GM23338 (cell line): ENCODE measurements at regions not wholly inside any gene's neighbourhood (a gene's known extent, or its start where the extent isn't known, plus 50 kb on each side); places are given as distances from the start of the nearest gene placed in this dataset.

Experiments
- ATAC-seq: fragments of 200-7000 bp; cut with Tn5 transposase; 3 replicates; pipeline ENCODE4 v1.9.1; 2020
- DNase-seq: peaks from one replicate; pipeline ENCODE4 v3.0.0-alpha.2; 2015; ENCODE audit warnings: low spot score
- H2AFZ ChIP-seq: fragments of 200-600 bp; sonication (generic); 2 replicates; pipeline ENCODE4 v1.8.0; 2016; ENCODE audit warnings: antibody characterized with exemption, mild to moderate bottlenecking, moderate library complexity
- H3F3A ChIP-seq: fragments of 200-600 bp; sonication (generic); replicated peaks from 2 replicates; pipeline ENCODE4 v1.8.0; 2017; ENCODE audit warnings: antibody characterized with exemption, mixed run types, low read depth
- H3K27ac ChIP-seq: fragments of 200-600 bp; sonication (generic); 2 replicates; pipeline ENCODE4 v1.6.1; 2016; ENCODE audit warnings: low read depth
- H3K27me3 ChIP-seq: fragments of 200-600 bp; sonication (generic); 2 replicates; pipeline ENCODE4 v1.8.0; 2016; ENCODE audit warnings: mild to moderate bottlenecking, mixed run types, moderate library complexity; ENCODE audit not compliant: insufficient read depth
- H3K36me3 ChIP-seq: fragments of 200-600 bp; sonication (generic); 2 replicates; pipeline ENCODE4 v1.8.0; 2016; ENCODE audit warnings: mild to moderate bottlenecking; ENCODE audit not compliant: insufficient read depth
- H3K4me1 ChIP-seq: fragments of 200-600 bp; sonication (generic); 2 replicates; pipeline ENCODE4 v1.8.0; 2016; ENCODE audit warnings: mild to moderate bottlenecking, moderate library complexity; ENCODE audit not compliant: insufficient read depth
- H3K4me2 ChIP-seq: fragments of 200-600 bp; sonication (generic); 2 replicates; pipeline ENCODE4 v1.7.1; 2017; ENCODE audit warnings: mixed run types
- H3K4me3 ChIP-seq: fragments of 200-600 bp; sonication (generic); 2 replicates; pipeline ENCODE4 v1.6.1; 2016; ENCODE audit warnings: mixed run types
- H3K79me2 ChIP-seq: fragments of 200-600 bp; sonication (generic); replicated peaks from 2 replicates; pipeline ENCODE4 v1.8.0; 2017; ENCODE audit warnings: mild to moderate bottlenecking; ENCODE audit not compliant: insufficient read depth
- H3K9me2 ChIP-seq: fragments of 200-600 bp; sonication (generic); 2 replicates; pipeline ENCODE4 v1.8.0; 2017; ENCODE audit not compliant: insufficient read depth
- H4K20me1 ChIP-seq: fragments of 200-600 bp; sonication (generic); replicated peaks from 2 replicates; pipeline ENCODE4 v1.8.0; 2017; ENCODE audit warnings: mild to moderate bottlenecking; ENCODE audit not compliant: insufficient read depth
- H3K27ac Mint-ChIP-seq: 2 replicates; pipeline ENCODE4 v1.8.0; 2020; ENCODE audit warnings: inconsistent platforms, mild to moderate bottlenecking, moderate library complexity, mixed read lengths
- H3K27me3 Mint-ChIP-seq: 3 replicates; pipeline ENCODE4 v1.8.0; 2022; ENCODE audit warnings: low read depth, mild to moderate bottlenecking, moderate library complexity, mixed read lengths, inconsistent platforms; ENCODE audit not compliant: insufficient read depth, poor library complexity
- H3K36me3 Mint-ChIP-seq: 3 replicates; pipeline ENCODE4 v1.8.0; 2021; ENCODE audit warnings: low read depth, mild to moderate bottlenecking, inconsistent platforms, moderate library complexity, mixed read lengths
- H3K4me1 Mint-ChIP-seq: 3 replicates; pipeline ENCODE4 v1.8.0; 2020; ENCODE audit warnings: mild to moderate bottlenecking, inconsistent platforms, mixed read lengths
- H3K4me3 Mint-ChIP-seq: 3 replicates; pipeline ENCODE4 v1.8.0; 2021; ENCODE audit warnings: moderate library complexity, mild to moderate bottlenecking, inconsistent platforms, mixed read lengths
- H3K9me3 Mint-ChIP-seq: 3 replicates; pipeline ENCODE4 v1.8.0; 2020; ENCODE audit warnings: moderate library complexity, mild to moderate bottlenecking, inconsistent platforms, mixed read lengths
- CREB1 ChIP-seq: fragments of 250-450 bp; sonication (Bioruptor Pico); IDR thresholded peaks from 2 replicates; pipeline ENCODE4 v1.5.0; 2020; ENCODE audit warnings: low read depth, mild to moderate bottlenecking, moderate library complexity
- CTCF ChIP-seq, 2 experiments: fragments of 200-600 bp in 1 of 2; sonication (generic) in 1 of 2; conservative IDR thresholded peaks; 2 replicates each; pipeline versions ENCODE4 v1.5.1 to v1.6.1; 2016 to 2017; ENCODE audit warnings: antibody characterized with exemption in 2 of 2, low read depth in 2 of 2, mild to moderate bottlenecking in 2 of 2, moderate library complexity in 1 of 2
- EZH2 ChIP-seq: fragments of 200-600 bp; sonication (generic); IDR thresholded peaks from one replicate; pipeline ENCODE4 v1.8.0; 2017; ENCODE audit warnings: antibody characterized with exemption, mild to moderate bottlenecking, low read depth; ENCODE audit not compliant: unreplicated experiment
- EZH2phosphoT487 ChIP-seq: fragments of 200-600 bp; sonication (generic); IDR thresholded peaks from one replicate; pipeline ENCODE4 v1.8.1; 2018; ENCODE audit warnings: antibody characterized with exemption; ENCODE audit not compliant: unreplicated experiment
- JUNB ChIP-seq: IDR thresholded peaks from one replicate; pipeline ENCODE4 v1.6.1; 2016; ENCODE audit warnings: antibody characterized with exemption; ENCODE audit not compliant: unreplicated experiment
- NANOG ChIP-seq: IDR thresholded peaks from 2 replicates; pipeline ENCODE4 v1.6.1; 2016; ENCODE audit warnings: antibody characterized with exemption, borderline replicate concordance
- POLR2AphosphoS5 ChIP-seq: IDR thresholded peaks from 2 replicates; pipeline ENCODE4 v1.6.1; 2016; ENCODE audit warnings: antibody characterized with exemption, low read depth
- REST ChIP-seq: IDR thresholded peaks from one replicate; pipeline ENCODE4 v1.6.1; 2018; ENCODE audit warnings: antibody characterized with exemption; ENCODE audit not compliant: unreplicated experiment
- STAT1 ChIP-seq: IDR thresholded peaks from one replicate; pipeline ENCODE4 v1.6.1; 2016; ENCODE audit warnings: antibody characterized with exemption; ENCODE audit not compliant: unreplicated experiment
- ZNF114 ChIP-seq: fragments of 250-450 bp; sonication (Bioruptor Pico); IDR thresholded peaks from 2 replicates; pipeline ENCODE4 v1.5.0; 2020; ENCODE audit warnings: mild to moderate bottlenecking, moderate library complexity
- ZNF331 ChIP-seq: fragments of 250-450 bp; sonication (Bioruptor Pico); IDR thresholded peaks from 2 replicates; pipeline ENCODE4 v1.5.0; 2020; ENCODE audit warnings: low read depth, mild to moderate bottlenecking, moderate library complexity
- TF ChIP-seq, protein P1 (sequence below): fragments of 250-450 bp; sonication (Bioruptor Pico); IDR thresholded peaks from 2 replicates; pipeline ENCODE4 v1.5.0; 2020; ENCODE audit warnings: mild to moderate bottlenecking, moderate library complexity

DNA sequence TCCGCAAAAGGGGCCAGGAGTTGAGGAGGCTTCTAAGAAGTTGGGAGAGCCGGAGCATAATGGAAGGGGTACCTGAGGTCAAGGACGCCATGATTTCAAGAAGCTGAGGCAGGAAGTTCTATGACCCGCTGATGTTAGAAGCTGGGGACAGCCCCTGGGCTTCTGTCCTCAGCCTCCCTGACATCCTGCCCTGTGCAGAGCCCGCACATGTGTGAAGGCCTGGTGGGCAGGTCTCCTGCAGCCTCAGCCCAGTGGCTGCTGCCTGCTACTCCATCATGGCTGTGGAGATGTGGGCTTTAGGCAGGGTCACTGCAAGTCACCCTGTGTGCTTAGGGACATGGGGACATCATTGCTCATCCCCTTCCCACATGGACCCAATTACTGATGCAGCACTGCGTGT lies 53.8 kb upstream of the PCBD1 start:
- Histone ChIP-seq H4K20me1 (no peaks in the 10 kb centered on the region), H3F3A (no peaks in the 10 kb centered on the region), H3K79me2 (no peaks in the 10 kb centered on the region), H3K4me3 (no peak overlapping the region), H3K4me1 (no peaks in the 10 kb centered on the region), H3K27ac (no peak overlapping the region), H3K27me3 (no peaks in the 10 kb centered on the region), H3K4me2 (no peak overlapping the region), H2AFZ (no peak overlapping the region), H3K9me2 (no peaks in the 10 kb centered on the region), H3K36me3 (no peaks in the 10 kb centered on the region)
- ATAC-seq (no peak), DNase-seq (no peak)
- no peak for TF ChIP-seq ZNF114 (CRISPR knock-in tag)
- no peak for TF ChIP-seq CREB1
- TF ChIP-seq STAT1: no peak
- TF ChIP-seq EZH2phosphoT487: no peak
- no peak for TF ChIP-seq POLR2AphosphoS5
- no peak overlapping the region for H3K4me3 Mint-ChIP-seq
- H3K27me3 Mint-ChIP-seq: peaks cover 11% of the 10 kb centered on the region
- no peak overlapping the region for H3K27ac Mint-ChIP-seq
- H3K9me3 Mint-ChIP-seq: no peaks in the 10 kb centered on the region
- 0 out of 3 replicates have a peak, but pooled peaks cover 2% of the 10 kb centered on the region for H3K4me1 Mint-ChIP-seq
- H3K36me3 Mint-ChIP-seq: no peaks in the 10 kb centered on the region

- Histone ChIP-seq H3K4me2 (no peak overlapping the region), H3K9me2 (no peaks in the 10 kb centered on the region), H3K79me2 (no peaks in the 10 kb centered on the region), H4K20me1 (no peaks in the 10 kb centered on the region), H3F3A (no peaks in the 10 kb centered on the region), H3K27me3 (no peaks in the 10 kb centered on the region), H3K4me3 (no peak overlapping the region), H3K4me1 (no peaks in the 10 kb centered on the region), H2AFZ (no peak overlapping the region), H3K27ac (no peak overlapping the region), H3K36me3 (no peaks in the 10 kb centered on the region)
- no peaks in the 10 kb centered on the region for H3K36me3 Mint-ChIP-seq
- ATAC-seq (no peak), DNase-seq (no peak)
- peaks cover 11% of the 10 kb centered on the region for H3K27me3 Mint-ChIP-seq
- 0 out of 3 replicates have a peak, but pooled peaks cover 2% of the 10 kb centered on the region for H3K4me1 Mint-ChIP-seq
- no peak overlapping the region for H3K4me3 Mint-ChIP-seq
- H3K9me3 Mint-ChIP-seq: no peaks in the 10 kb centered on the region
- H3K27ac Mint-ChIP-seq: no peak overlapping the region
- TF ChIP-seq POLR2AphosphoS5 (no peak), ZNF331 (no peak), REST (no peak), STAT1 (no peak), NANOG (no peak), CTCF (conservative IDR thresholded peaks at IDR 0.05; ENCODE audit: low read depth in 2 of 2) (no peak), JUNB (no peak), EZH2 (no peak), ZNF114 (CRISPR knock-in tag) (no peak)
- TF ChIP-seq, protein P1, sequence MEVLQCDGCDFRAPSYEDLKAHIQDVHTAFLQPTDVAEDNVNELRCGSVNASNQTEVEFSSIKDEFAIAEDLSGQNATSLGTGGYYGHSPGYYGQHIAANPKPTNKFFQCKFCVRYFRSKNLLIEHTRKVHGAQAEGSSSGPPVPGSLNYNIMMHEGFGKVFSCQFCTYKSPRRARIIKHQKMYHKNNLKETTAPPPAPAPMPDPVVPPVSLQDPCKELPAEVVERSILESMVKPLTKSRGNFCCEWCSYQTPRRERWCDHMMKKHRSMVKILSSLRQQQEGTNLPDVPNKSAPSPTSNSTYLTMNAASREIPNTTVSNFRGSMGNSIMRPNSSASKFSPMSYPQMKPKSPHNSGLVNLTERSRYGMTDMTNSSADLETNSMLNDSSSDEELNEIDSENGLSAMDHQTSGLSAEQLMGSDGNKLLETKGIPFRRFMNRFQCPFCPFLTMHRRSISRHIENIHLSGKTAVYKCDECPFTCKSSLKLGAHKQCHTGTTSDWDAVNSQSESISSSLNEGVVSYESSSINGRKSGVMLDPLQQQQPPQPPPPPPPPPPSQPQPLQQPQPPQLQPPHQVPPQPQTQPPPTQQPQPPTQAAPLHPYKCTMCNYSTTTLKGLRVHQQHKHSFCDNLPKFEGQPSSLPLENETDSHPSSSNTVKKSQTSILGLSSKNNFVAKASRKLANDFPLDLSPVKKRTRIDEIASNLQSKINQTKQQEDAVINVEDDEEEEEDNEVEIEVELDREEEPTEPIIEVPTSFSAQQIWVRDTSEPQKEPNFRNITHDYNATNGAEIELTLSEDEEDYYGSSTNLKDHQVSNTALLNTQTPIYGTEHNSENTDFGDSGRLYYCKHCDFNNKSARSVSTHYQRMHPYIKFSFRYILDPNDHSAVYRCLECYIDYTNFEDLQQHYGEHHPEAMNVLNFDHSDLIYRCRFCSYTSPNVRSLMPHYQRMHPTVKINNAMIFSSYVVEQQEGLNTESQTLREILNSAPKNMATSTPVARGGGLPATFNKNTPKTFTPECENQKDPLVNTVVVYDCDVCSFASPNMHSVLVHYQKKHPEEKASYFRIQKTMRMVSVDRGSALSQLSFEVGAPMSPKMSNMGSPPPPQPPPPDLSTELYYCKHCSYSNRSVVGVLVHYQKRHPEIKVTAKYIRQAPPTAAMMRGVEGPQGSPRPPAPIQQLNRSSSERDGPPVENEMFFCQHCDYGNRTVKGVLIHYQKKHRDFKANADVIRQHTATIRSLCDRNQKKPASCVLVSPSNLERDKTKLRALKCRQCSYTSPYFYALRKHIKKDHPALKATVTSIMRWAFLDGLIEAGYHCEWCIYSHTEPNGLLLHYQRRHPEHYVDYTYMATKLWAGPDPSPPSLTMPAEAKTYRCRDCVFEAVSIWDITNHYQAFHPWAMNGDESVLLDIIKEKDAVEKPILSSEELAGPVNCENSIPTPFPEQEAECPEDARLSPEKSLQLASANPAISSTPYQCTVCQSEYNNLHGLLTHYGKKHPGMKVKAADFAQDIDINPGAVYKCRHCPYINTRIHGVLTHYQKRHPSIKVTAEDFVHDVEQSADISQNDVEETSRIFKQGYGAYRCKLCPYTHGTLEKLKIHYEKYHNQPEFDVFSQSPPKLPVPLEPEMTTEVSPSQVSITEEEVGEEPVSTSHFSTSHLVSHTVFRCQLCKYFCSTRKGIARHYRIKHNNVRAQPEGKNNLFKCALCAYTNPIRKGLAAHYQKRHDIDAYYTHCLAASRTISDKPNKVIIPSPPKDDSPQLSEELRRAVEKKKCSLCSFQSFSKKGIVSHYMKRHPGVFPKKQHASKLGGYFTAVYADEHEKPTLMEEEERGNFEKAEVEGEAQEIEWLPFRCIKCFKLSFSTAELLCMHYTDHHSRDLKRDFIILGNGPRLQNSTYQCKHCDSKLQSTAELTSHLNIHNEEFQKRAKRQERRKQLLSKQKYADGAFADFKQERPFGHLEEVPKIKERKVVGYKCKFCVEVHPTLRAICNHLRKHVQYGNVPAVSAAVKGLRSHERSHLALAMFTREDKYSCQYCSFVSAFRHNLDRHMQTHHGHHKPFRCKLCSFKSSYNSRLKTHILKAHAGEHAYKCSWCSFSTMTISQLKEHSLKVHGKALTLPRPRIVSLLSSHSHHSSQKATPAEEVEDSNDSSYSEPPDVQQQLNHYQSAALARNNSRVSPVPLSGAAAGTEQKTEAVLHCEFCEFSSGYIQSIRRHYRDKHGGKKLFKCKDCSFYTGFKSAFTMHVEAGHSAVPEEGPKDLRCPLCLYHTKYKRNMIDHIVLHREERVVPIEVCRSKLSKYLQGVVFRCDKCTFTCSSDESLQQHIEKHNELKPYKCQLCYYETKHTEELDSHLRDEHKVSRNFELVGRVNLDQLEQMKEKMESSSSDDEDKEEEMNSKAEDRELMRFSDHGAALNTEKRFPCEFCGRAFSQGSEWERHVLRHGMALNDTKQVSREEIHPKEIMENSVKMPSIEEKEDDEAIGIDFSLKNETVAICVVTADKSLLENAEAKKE (CRISPR knock-in tag): no peak
These were observed 54.4 kb upstream of the PCBD1 start for GRCh38 chr10:70942725-70943124.
